CD4-positive, alpha-beta T cell treated with Interferon alpha-2 for 1 hour (primary cell): ENCODE measurements at regions not wholly inside any gene's neighbourhood (a gene's known extent, or its start where the extent isn't known, plus 50 kb on each side); places are given as distances from the start of the nearest gene placed in this dataset.

Experiments
- DNase-seq, 2 donors: peaks; one replicate each; pipeline ENCODE4 v3.0.0-alpha.2; 2020 to 2022

DNA sequence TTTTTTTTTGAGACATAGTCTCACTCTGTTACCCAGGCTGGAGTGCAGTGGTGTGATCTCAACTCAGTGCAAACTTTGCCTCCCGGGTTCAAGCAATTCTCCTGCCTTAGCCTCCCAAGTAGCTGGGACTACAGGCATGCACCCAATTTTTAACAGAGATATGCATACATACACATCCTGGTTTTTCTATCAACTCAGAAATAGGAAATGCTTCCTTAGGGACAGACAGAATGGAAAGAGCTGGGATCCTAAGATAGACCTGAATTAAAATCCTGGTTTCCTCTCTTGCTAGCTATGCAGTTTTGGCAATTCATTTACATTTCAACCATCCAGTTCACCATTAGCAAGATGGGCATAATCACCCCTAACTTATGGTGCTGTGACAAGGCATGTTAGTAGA, 347.5 kb downstream of the GPAM start:
- DNase-seq, result no peak

DNA sequence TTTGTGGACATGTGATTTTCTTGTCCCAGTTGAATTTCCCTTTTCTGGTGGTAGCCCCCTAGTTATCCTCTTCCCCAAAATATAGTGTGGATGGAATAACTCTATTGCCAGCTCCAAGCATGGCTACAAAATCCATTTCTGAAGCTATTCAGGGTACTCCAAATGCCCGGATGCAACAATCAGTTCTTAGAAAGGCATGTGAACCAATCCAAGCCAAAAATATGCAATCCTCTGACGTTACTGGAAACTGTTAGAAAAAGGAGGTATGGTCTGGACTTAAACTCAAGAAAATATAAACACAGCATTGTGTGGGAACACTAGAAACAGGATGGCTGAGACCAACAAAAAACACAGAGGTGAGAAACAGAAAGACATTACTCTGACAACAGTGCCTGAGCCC, 347.0 kb downstream of the GPAM start:
- no peak for DNase-seq

DNA sequence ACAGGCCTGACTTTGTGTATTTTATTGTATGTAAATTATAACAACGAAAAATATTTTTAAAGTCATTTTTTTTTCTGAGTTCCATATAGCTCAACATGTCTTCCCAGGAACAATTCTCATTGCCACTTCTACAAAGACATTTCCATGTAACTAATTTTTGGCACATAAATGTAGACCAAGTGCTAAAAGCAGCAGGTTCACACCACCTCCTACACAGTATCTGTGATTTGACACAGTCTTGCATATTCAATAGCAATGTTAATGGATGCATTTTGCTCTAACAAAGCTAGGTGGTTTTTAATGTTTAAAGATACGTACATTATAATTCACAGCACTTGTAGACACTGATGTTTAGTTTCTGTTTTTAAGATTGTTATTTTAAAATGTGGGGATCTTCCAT, 346.5 kb downstream of the GPAM start:
- DNase-seq, result no peak

DNA sequence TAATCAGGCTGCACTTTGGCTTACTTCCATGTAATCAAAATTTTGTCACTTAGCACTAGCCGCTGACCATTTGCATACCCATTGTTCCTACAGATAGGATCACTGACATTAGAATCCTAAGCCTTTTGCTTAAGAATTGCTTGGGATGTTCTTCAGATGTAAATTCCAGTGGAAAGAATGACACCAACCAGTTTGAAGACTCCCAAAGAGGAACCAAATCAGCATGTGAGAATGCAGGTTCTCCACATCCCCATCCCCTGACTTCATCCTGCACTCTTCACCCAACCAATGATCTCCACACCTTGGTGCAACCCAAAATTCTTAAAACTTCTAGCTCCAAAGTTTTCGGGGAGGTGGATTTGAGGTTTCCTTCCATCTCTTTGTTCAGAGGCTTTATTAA, 345.6 kb downstream of the GPAM start:
- no peak for DNase-seq

DNA sequence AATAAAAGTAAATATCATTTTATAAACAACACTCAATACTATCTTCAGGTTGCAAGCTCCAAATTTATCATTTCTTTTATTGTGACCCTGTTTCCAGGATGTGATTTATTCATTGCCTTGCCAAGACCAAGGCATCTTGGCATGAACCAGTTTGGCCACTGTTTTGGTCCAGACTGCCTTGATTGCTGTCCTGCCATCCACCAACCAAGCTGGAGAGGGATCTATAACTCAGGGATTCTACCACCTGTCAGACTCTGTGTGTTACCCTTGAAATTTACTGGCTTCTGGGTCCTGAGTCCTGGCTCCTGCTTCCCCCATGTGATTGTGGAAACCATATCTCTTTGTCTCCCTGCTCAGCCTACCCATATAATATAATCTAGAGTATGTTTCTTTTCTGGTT, 343.0 kb downstream of the GPAM start:
- DNase-seq, result no peak

DNA sequence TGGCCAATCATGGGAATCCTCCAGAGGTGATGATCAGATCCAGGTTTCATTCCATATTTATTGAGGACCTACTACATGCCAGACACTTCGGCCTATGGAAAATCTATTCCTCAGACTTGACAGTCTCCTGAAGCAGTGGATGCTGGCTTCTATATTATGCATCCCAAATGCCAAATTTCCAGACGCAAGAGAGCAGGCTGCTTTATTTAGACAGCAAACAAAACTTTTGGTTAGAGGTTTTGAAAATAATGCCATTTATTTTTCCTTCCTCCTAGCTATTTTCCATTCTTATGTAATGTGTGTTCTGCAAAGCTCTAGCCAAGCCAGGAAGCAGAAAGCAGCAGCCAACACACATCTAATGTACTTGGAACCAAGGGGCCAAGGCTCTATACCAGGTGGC, 330.8 kb downstream of the GPAM start:
- DNase-seq, result no peak

DNA sequence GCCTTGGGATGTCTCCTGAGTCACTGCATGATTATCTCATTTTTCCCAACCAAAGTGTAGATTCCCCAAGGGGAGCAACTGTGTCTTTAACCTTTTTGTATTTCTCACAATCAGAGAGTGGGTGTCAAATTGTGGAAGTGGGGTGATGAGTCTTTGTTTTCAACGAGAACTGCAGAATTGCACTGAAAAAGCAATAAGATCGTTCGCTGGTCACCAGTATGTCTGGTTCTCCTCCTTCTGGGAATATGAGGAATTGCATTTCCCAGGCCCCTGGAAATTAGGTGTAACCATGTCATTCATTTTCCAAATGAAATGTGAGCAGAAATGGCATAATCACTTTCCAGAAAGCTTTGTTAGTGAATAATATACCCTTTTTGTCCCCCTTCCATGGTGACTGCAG, 326.9 kb downstream of the GPAM start:
- no peak for DNase-seq

DNA sequence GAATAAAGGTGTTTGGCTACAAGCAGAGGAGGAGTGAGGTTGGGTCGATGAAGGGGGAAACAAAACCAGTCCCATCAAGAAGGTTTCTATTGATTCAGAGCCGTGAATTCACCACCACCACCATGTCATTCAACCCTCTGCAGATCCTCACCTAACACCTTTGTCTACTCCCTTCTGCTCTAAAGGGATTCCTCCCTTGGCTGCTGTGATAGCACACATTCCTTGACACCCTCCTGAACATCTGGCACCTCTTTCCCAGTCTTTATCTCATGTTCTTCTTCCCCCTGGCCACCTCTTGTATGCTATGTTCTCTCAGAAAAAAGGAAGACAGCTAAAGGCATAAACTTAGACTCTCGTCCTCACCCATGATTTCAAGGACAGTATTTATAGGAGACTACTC, 318.0 kb downstream of the GPAM start:
- DNase-seq, result no peak

DNA sequence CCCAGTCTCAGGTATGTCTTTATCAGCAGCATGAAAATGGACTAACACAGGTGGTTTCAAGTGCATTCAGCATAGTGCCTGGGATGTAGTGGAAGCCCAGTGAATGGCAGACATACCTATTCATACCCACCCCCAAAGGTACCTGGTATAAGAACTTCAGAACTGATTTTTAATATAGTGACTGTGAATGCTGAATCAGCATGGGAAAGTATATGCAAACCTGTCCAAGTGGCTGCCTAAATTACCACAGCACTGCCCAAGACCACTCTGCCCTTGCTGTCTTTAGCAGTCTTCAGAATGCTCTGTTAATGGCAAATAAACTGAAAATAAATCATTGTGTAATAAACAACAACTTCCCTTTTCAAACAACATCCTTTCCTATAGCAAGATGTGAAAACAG, 312.1 kb downstream of the GPAM start:
- DNase-seq, result no peak

DNA sequence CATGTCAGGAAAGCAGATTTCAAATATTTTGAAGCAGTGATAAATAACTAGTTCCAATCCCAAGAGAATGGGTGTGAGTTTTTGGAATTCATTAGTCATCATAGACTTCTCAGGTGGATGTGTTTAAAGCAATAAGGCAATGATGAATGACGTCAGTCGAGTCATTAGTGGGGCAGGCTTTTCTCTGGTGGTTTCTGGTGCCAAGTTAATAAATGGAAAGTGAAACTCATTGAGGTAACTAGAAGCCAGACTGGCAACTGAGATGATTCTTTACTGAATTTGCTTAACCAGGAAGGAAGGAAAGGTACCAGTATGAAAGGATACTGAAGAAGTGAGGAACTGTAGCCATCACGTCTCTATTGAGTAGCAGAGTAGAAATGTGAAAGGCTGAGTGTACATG, 311.0 kb downstream of the GPAM start:
- no peak for DNase-seq

DNA sequence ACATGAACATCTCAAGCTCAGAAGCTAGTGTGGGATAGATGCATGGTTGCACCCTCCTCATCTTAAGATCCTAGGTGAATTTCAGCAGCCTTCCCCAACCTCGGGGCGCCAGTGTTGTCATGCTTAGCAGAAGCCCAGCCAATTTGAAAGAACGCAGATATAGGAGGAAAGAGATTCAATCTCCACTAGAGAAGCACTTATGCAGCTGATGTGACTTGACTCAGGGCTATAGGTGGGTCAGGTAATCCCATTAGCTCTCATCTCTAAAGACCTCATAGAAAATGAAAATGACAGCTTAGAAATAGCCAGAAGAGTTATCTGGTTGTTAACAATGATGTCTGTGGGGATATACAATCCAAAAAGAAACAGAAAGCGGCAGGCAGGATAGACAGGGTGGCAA, 310.5 kb downstream of the GPAM start:
- no peak for DNase-seq

DNA sequence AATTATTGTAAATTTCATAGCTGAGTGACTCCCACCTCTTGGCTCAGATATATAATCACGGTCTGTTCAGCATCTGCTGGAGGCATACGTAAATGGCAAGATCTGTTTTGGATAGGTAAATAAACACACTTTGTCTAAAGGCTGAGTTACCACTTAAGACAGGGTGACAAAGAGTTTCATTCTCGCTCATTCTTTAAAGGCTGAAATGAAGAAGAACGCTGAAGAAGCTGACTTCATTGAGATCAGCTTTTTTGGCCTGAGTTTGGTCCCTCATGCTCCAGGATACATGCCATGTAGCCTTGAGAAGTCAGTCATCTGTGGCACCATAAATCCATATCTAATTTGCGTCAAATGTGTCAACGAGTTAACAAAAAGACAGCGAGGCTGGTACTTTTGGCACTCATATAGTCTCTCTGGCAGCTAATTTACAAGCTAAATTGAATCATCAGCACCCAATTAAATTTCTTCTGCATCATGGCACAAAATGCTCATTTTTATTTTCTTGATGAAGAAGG, 309.9 kb downstream of the GPAM start:
- DNase-seq, result no peak

DNA sequence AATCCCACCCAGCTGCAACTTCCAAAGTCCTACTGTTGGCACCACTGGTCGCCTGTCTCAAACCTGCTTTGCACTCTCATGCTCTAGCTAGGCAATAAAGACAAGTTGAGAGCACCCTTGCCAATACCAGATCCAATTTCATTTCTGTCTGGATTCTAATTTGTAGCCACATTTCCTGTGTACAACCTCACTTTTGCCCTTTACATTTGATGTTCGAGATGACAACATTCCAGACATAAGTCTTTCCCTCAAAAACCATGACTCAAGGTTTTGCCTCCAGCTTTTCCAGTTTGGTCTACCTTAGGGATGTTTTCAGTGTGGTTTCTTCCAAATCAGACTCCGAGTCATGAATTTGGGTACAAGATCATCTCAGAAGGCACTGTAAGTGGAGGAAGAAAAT, 309.0 kb downstream of the GPAM start:
- DNase-seq, result no peak

DNA sequence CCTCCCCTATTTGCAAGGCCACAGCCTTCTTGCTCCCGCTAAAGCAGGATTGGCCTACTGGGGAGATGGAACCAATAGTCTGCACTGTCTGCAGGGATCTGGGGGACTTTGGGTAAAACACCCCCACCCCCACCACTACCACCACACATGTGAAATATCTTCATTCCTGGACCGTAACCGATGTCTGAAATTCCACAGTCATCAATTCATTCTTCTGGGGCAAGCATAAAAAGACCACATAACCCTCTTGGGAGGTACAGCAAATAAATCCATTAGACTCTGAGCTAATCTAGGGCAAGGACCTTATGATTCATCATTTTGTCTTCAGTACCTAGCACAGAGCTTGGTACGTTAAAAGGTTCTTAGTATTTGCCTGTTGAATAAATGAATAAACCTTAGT, 307.8 kb downstream of the GPAM start:
- DNase-seq, result no peak

DNA sequence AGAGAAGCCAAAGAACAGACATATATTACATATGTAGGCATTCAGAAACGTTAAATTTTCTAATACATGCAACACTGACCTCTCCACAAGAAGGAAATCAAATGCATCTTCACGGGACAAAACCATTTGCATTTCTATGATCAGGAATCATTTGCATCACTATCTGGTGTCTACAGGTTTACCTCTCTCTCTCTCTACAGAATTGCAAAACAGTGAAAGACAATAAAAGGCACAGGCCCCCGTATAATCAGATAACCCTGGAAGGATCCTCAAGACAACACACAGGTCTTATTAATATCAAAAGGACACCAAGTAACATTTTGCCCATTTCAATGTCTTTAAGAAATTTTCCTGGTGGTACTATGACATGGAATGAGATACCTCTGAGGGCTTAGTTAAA, 306.3 kb downstream of the GPAM start:
- no peak for DNase-seq

DNA sequence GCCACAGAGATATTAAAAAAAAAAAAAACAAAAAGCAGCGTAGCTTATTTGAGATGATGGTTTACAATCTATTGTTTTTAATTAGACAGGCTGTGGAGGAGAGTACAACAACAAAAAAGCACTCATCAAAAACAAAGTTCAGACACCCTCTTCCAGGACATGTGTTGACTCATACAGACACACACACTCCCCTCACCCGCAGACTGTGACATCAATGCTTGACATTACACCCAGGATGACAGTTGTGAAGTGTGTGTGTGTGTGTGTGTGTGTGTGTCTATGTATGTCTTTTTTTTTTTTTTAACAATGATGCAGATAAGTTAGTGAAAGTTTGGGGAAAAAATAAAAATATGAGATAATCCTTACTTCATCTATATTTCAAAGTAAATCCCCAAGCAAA, 303.6 kb downstream of the GPAM start:
- no peak for DNase-seq

DNA sequence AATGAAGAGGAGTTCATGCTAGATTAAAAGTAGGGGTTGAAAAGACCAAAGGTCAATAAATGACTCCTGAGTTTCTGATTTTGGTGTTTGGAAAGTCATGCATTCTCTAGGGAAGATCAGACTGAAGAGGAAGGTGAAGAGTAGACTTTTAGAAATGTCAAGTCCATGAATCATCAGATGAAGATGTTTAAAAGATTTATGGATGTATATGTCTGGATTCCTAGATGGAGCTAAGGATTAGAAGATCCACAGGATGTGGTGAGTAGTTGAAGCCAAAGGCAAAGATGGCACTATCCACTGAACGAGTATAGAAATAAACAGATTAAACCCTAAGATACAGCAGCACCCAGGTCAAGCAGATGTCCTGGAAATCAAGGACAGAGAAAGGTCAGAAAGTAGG, 298.5 kb downstream of the GPAM start:
- DNase-seq, result no peak

DNA sequence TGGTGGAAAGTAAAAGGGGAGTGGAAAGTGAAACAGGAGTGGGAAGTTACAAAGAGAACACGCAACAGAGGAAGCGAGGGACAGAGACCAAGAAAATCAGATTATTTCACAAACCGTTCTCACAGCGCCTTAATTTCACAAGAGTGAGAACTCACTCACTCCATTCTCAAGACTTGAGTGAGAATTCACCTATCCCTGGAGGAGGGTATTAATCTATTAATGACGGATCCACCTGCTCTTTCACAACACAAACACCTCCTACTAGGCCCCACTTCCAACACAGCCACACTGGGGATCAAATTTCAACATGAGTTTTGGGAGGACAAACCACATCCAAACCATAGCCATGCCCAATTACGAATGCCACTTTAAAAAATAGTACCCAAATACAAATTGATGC, 297.6 kb downstream of the GPAM start:
- no peak for DNase-seq

DNA sequence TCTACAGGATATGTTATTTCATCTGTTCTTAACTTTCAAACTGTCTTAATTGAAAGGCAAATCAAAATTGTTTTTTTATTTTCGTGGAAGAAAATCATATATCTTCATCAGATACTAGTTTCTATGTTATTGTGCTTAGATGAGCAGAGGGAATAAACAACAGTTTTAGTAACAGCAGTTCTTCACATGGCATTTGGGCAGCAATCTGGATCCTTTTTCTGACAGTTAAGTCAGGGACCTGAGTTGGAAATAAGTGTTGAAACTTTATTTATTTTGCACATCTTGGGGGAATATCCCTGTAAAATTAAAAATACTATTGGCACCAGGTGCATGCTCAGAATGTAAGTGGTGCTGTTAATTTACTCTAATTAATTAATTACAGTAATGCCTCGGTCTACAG, 296.3 kb downstream of the GPAM start:
- no peak for DNase-seq

DNA sequence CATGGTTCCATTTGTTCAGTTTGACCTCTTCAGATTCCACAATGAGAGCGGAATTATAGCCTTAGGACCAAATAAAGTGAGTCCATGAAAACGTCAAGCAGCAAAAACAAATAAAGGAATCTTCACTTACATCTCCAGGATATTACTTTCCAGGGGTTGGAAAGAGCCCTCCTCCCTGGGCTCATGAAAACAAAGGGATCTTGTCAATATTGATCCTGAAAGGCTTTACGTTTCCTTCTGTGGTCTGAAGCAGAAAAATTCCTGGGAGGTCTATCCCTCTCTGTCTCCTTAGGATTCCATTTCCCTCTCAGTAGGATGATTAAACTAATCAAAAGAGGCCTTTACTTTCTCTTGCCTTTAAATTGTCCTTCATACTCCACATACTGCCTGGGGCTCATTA, 293.5 kb downstream of the GPAM start:
- no peak for DNase-seq

DNA sequence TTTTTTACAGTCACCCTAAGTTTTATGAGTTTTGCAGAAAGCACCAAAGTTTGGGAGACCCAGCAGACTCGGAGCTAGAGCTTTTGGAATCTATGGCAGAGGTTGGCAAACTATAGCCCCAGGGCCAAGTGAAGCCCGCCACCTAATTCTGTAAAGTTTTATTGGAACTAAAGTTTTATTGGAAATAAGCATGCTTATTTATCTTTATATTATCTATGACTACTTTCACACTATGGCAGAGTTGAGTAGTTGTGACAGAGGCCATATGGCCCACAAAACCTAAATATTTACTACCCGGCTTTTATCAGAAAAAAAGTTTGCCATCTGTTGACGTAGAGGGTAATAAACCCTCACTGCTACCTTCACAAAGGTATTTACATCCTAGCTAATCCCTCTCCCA, 267.6 kb downstream of the GPAM start:
- DNase-seq, result no peak

DNA sequence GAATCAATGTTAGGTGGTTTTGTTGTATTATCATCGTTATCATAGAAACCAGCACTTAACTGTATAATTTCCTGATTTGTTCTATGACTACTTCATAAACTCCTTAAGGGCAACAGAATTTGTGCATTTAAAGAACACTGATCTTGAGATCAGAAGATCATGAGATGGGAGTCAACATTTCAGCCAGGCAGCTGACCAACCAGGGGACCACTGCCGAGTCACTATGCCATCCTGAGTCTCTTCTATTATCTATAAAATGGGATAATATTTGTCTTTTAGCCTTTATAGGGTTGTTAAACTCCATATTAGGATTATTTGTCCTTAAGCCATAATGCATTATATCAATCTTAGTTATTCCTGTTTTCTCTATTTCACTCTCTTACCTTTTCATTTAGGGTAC, 261.7 kb downstream of the GPAM start:
- no peak for DNase-seq

DNA sequence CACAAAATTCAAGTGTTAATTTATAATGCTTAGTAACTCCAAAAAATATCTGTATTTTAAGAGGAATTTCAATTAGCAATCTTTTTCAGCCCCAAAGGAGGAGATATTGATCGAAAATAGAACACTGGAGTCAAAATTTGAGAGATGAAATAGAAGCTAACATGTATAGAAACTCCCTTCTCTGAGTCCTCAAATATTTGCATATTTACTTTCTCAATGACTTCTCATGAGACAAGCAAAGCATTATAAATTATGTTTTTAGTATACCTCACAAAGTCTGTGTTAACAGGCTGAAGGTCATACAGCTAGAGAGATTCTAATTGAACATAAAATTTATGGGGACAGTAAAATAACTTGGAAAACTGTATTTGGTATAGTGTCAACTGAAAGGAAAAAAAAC, 260.5 kb downstream of the GPAM start:
- DNase-seq, result no peak

DNA sequence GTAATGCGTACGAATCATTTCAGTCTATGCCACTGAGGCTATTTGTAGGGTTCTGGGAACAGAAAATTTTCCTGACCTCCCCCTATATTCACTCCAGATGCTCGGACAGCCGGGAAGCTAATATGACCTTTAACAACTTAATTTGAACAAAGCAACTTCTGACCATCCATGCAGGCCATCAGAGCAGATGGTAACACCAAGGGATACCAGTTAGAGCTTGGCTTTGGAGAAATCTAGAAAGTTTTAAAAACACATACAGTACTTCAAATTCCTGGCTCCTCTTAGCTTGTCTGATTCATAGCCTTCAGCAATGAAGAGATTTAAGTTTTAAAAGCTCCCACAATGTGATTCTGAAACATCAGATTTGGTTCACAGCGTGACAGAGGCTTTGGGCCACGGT, 257.3 kb downstream of the GPAM start:
- DNase-seq, result no peak

DNA sequence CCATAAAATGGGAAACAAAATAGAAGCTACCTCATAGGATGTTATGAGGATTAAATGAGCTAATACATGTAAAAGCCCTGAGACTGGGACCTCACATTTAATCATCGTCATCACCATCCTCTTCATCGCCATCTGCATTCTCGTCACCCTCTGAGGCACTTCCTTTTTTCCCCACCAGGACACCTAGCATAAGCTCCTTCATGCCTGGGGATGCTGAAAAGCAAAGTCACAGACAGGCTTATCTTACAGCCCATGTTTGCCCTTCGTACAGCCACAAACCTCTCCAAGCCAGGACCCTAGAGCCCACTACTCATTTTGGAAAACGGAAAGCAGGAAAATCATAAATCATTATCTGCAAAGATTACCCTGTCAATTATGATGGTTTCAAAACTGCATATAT, 249.6 kb downstream of the GPAM start:
- DNase-seq, result no peak

DNA sequence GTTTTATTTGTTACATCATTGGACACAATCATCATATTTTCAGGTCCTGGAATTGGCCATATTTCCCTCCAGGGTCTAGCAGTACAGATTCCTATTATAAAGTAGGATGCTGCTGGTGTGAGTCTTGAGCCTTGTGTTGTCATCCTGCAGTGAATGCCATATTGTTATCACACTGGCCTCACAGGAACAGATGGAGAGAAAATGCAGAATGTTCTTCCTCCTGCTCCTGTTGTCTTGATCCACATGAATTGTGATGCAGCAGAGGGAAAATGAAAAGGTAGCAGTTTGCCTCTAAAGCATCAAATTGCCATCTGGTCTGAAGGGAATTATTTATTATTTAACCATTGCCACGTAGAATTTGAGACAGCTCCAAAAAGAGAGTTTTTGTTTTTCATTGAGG, 248.6 kb downstream of the GPAM start:
- DNase-seq, result no peak
